GM23248 (cell line): ENCODE measurements at regions not wholly inside any gene's neighbourhood (a gene's known extent, or its start where the extent isn't known, plus 50 kb on each side); places are given as distances from the start of the nearest gene placed in this dataset.

Experiments used
- EZH2 ChIP-seq: fragments of 200-600 bp; sonication (generic); IDR thresholded peaks from 2 replicates; pipeline ENCODE4 v1.6.1; 2018; ENCODE audit warnings: antibody characterized with exemption, mild to moderate bottlenecking; ENCODE audit not compliant: insufficient read depth, poor library complexity, severe bottlenecking
- EZH2phosphoT487 ChIP-seq: fragments of 200-600 bp; sonication (generic); IDR thresholded peaks from 2 replicates; pipeline ENCODE4 v1.6.1; 2018; ENCODE audit warnings: antibody characterized with exemption, moderate library complexity, mild to moderate bottlenecking, low read depth; ENCODE audit not compliant: insufficient read depth

GRCh38 chr3:70752051-70752450, 439.6 kb upstream of the MDFIC2 start:
- no peak for TF ChIP-seq EZH2phosphoT487
- TF ChIP-seq EZH2, result no peak
